GM21390 (cell line): ENCODE measurements at regions not wholly inside any gene's neighbourhood (a gene's known extent, or its start where the extent isn't known, plus 50 kb on each side); places are given as distances from the start of the nearest gene placed in this dataset.

Source experiments
- ATAC-seq: cut with Tn5 transposase; IDR thresholded peaks from one replicate; pipeline ENCODE4 v1.9.1; 2021; ENCODE audit not compliant: unreplicated experiment

GRCh38 chr2:19462256-19462645 lies 103.8 kb upstream of the OSR1 start:
- no peak for ATAC-seq

DNA sequence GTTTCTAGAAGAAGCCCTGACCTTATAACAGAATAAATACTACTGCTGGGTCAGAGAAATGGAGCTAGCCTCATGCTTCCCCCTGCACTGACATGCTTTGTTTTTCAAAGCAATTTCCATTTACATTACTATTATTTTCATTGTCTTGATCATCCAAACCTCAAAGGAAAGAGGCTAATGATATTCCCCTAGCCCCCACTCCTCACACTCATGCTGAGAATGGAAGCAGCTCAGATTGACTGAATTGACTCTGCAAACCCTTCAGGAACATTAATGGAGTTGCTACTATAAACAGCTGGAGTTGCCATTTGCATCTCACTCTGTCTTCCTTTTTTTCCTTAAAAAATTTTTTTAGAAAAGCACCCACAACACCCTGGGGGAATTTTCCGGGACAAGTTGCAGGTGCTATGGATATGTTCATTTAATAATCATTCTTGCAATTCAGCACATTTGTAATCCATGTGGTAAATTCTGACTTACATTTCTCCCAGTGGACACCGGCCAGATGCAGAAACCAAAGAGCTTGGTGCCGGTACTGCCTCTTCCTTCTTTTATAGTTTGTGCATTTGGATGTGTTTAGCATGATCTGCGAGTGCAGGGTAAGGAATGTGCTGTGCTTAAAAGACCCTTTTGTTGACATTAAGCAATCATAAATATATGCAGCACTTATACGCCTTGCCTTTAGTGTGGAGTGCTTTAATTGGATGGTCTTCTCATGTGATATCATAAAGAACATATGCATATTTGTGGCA lies 103.3 kb upstream of the OSR1 start:
- no peak for ATAC-seq

DNA sequence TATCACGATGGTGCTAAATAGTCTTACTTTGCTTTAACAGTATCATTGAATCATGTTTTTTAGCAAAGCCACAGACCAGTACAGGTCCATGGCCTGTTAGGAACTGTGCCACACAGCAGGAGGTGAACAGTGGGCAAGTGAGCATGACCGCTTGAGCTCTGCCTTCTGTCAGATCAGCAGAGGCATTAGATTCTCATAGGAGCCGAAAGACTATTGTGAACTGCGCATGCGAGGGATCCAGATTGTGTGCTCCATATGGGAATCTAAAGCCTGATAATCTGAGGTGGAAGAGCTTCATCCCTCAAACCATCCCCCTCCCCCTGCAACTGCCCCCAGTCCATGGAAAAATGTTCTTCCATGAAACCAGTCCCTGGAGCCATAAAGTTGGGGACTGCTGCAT lies 102.3 kb upstream of the OSR1 start:
- no peak for ATAC-seq

- no peak for ATAC-seq
Observed at GRCh38 chr2:19458427-19459003, 100.1 kb upstream of the OSR1 start.

GRCh38 chr2:19457809-19458208 lies 99.4 kb upstream of the OSR1 start:
- ATAC-seq = no peak

DNA sequence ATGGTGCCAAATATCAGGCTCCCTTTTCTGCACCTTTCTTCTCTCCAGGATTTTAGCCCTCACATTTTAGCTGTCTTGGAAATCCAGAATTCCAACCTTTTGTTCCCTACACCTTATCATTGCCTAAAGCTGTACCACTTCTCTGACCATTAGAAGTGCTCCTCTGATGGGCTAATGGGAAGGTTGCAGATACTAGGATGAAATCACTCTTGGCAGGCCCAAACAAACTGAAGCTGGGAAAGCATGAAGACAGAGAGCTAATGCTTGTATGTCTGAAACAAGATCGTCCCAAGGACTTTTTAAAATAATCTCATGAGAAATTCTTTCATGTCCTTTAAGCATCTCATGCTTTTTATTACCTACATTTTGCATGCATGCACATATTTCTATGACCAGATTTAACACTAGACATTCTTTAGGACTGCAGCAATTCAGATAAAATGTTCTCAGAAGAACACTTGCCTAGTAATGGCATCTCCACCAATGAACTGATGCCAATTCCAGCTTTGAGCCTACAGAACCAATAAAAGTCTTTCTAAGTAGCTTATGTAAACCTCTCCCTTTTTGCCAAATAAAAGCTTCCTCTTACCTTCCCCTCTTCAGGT lies 98.4 kb upstream of the OSR1 start:
- no peak for ATAC-seq

- ATAC-seq = no peak
Observed at GRCh38 chr2:19454125-19454524, 95.7 kb upstream of the OSR1 start.

DNA sequence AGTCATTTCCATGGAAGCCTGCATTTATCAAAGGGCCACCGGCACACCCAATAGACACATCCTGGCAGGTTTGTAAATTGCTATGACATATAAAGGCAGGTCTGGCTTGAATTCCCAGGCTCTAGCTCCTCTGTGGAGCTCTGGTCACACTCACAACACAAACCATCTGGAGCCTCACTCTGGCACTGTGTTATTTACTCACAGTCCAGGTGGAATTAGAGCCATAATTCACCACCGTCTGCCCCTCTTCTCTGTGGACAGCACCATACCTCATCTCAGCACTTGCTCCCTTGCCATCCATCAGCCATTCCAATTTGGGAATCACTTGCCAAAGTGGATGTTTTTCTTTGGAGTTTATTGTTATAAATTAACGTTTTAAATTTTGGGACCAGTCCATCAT lies 84.3 kb upstream of the OSR1 start:
- ATAC-seq = no peak

- ATAC-seq = no peak
Observed at GRCh38 chr2:19439081-19439480, 80.7 kb upstream of the OSR1 start.

DNA sequence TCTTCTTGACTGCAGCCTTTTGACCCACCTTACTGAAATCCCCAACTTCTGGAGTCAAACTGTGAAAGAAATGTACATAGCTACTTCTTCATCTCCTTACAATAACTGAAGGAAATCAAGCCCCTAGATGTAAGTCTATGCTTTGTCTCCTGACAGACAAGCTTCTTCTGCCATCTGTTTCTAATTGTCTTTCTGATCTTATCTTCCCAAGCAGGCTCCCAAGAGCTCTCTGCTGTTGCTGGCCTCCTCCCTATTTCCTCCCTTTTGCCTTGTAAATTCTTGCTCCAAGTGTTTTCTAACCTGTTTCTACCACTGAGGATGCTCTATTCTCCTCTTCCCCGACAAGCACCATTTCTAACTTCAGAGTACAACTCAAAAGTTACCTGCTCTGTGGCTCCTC lies 77.4 kb upstream of the OSR1 start:
- no peak for ATAC-seq

- ATAC-seq = no peak
Observed at GRCh38 chr2:19434413-19434812, 76.0 kb upstream of the OSR1 start.

GRCh38 chr2:19426941-19427340 lies 68.5 kb upstream of the OSR1 start:
- no peak for ATAC-seq

DNA sequence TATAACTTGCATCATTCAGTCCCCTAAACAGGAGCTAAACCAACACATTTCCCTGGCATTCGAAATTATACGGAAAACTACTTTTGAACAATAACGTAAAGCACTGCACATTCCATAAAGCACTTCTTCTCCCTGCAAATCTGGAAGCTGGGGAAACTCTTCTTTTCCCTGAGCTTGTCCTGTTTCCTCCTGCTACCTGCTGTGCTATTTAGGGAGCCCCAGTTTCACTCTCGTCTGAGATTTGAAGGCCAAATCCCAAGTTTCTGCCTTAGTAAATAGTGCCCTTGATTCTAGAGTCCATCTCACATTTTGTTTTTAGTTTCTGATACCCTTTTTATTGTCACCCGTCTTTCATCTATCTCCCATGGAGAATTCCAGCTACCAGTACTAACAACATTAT lies 67.7 kb upstream of the OSR1 start:
- no peak for ATAC-seq

- no peak for ATAC-seq
Observed at GRCh38 chr2:19425419-19425818, 67.0 kb upstream of the OSR1 start.

- no peak for ATAC-seq
Observed at GRCh38 chr2:19419211-19419880, 60.9 kb upstream of the OSR1 start.

- no peak for ATAC-seq
Observed at GRCh38 chr2:19416784-19417684, 58.6 kb upstream of the OSR1 start.

DNA sequence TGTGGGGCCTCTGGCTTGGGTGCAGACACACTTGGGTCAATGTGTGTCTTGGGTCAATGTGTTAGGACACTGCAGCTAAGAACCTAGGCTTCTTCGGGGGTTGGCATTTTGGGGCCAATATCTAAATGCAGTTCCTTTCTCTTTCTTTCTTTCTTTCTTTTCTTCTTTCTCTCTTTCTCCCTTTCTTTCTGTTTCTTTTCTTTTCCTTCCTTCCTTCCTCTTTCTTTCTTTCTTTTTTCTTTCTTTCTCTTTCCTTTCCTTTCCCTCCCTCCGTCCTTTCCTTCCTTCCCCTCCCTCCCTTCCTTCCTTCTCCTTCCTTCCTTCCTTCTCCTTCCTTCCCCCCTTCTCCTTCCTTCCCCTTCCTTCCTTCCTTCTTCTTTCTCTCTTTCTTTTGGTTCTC lies 57.7 kb upstream of the OSR1 start:
- no peak for ATAC-seq

- ATAC-seq = no peak
Observed at GRCh38 chr2:19409046-19409445, 50.6 kb upstream of the OSR1 start.

GRCh38 chr2:19408592-19408991 lies 50.2 kb upstream of the OSR1 start:
- ATAC-seq = no peak
